Hepatic stellate cell (primary cell): ENCODE measurements at regions not wholly inside any gene's neighbourhood (a gene's known extent, or its start where the extent isn't known, plus 50 kb on each side); places are given as distances from the start of the nearest gene placed in this dataset.

Source experiments
- DNase-seq: peaks from one replicate; pipeline ENCODE4 v3.0.0; 2011; ENCODE audit warnings: low spot score

GRCh38 chr14:94885481-94886155 lies 115.7 kb upstream of the GSC start:
- DNase-seq: no peak

GRCh38 chr14:94884616-94885230 lies 114.8 kb upstream of the GSC start:
- DNase-seq: no peak

GRCh38 chr14:94882401-94882800 lies 112.5 kb upstream of the GSC start:
- DNase-seq: no peak

- no peak for DNase-seq
Observed at GRCh38 chr14:94880876-94881275, 111.0 kb upstream of the GSC start.

GRCh38 chr14:94880106-94880505 lies 110.2 kb upstream of the GSC start:
- no peak for DNase-seq

- no peak for DNase-seq
Observed at GRCh38 chr14:94879537-94879936, 109.6 kb upstream of the GSC start.

- no peak for DNase-seq
Observed at GRCh38 chr14:94876306-94876705, 106.4 kb upstream of the GSC start.

- no peak for DNase-seq
Observed at GRCh38 chr14:94875256-94875655, 105.3 kb upstream of the GSC start.

- DNase-seq: no peak
Observed at GRCh38 chr14:94868772-94869072, 98.8 kb upstream of the GSC start.

- DNase-seq: no peak
Observed at GRCh38 chr14:94867946-94868771, 98.2 kb upstream of the GSC start.

- no peak for DNase-seq
Observed at GRCh38 chr14:94867209-94867608, 97.3 kb upstream of the GSC start.

- DNase-seq: no peak
Observed at GRCh38 chr14:94864387-94865195, 94.7 kb upstream of the GSC start.

- no peak for DNase-seq
Observed at GRCh38 chr14:94863366-94863765, 93.5 kb upstream of the GSC start.

- DNase-seq: no peak
Observed at GRCh38 chr14:94857950-94858349, 88.0 kb upstream of the GSC start.

- DNase-seq: no peak
Observed at GRCh38 chr14:94853920-94854319, 84.0 kb upstream of the GSC start.

- no peak for DNase-seq
Observed at GRCh38 chr14:94850309-94851211, 80.6 kb upstream of the GSC start.

GRCh38 chr14:94844593-94845152 lies 74.8 kb upstream of the GSC start:
- DNase-seq: no peak

- DNase-seq: no peak
Observed at GRCh38 chr14:94840467-94840866, 70.6 kb upstream of the GSC start.

GRCh38 chr14:94839348-94839747 lies 69.4 kb upstream of the GSC start:
- DNase-seq: no peak

- no peak for DNase-seq
Observed at GRCh38 chr14:94836849-94837248, 66.9 kb upstream of the GSC start.

GRCh38 chr14:94833633-94834032 lies 63.7 kb upstream of the GSC start:
- no peak for DNase-seq
